GM21723 (cell line): ENCODE measurements at regions not wholly inside any gene's neighbourhood (a gene's known extent, or its start where the extent isn't known, plus 50 kb on each side); places are given as distances from the start of the nearest gene placed in this dataset.

Source experiments
- ATAC-seq: cut with Tn5 transposase; IDR thresholded peaks from one replicate; pipeline ENCODE4 v1.9.1; 2021; ENCODE audit warnings: mild to moderate bottlenecking, moderate library complexity; ENCODE audit not compliant: unreplicated experiment

- ATAC-seq: no peak
These were observed 110.4 kb upstream of the TMCC3 start for GRCh38 chr12:94760786-94761185.

- ATAC-seq: no peak
These were observed 106.4 kb upstream of the TMCC3 start for GRCh38 chr12:94756789-94757188.

GRCh38 chr12:94755598-94755997, 105.2 kb upstream of the TMCC3 start:
- ATAC-seq: no peak

GRCh38 chr12:94754653-94755052, 104.3 kb upstream of the TMCC3 start:
- no peak for ATAC-seq

- no peak for ATAC-seq
These were observed 102.8 kb upstream of the TMCC3 start for GRCh38 chr12:94753036-94753679.

- ATAC-seq: no peak
These were observed 100.5 kb upstream of the TMCC3 start for GRCh38 chr12:94750864-94751263.

GRCh38 chr12:94749890-94750289, 99.5 kb upstream of the TMCC3 start:
- no peak for ATAC-seq

- no peak for ATAC-seq
These were observed 99.1 kb upstream of the TMCC3 start for GRCh38 chr12:94749455-94749854.

- ATAC-seq: no peak
These were observed 98.5 kb upstream of the TMCC3 start for GRCh38 chr12:94748726-94749421.

- no peak for ATAC-seq
These were observed 95.2 kb upstream of the TMCC3 start for GRCh38 chr12:94745562-94745961.

- no peak for ATAC-seq
These were observed 92.8 kb upstream of the TMCC3 start for GRCh38 chr12:94743174-94743573.

- no peak for ATAC-seq
These were observed 90.4 kb upstream of the TMCC3 start for GRCh38 chr12:94740601-94741362.

- ATAC-seq: no peak
These were observed 86.5 kb upstream of the TMCC3 start for GRCh38 chr12:94736820-94737219.

GRCh38 chr12:94736004-94736403, 85.6 kb upstream of the TMCC3 start:
- no peak for ATAC-seq

GRCh38 chr12:94733727-94734126, 83.4 kb upstream of the TMCC3 start:
- ATAC-seq: no peak

- ATAC-seq: no peak
These were observed 82.1 kb upstream of the TMCC3 start for GRCh38 chr12:94732367-94732990.

- no peak for ATAC-seq
These were observed 81.5 kb upstream of the TMCC3 start for GRCh38 chr12:94731733-94732360.

- no peak for ATAC-seq
These were observed 80.5 kb upstream of the TMCC3 start for GRCh38 chr12:94730847-94731246.

GRCh38 chr12:94726236-94726835, 76.0 kb upstream of the TMCC3 start:
- no peak for ATAC-seq

- no peak for ATAC-seq
These were observed 75.2 kb upstream of the TMCC3 start for GRCh38 chr12:94725375-94726168.
